GM12878 (cell line): ENCODE measurements at regions not wholly inside any gene's neighbourhood (a gene's known extent, or its start where the extent isn't known, plus 50 kb on each side); places are given as distances from the start of the nearest gene placed in this dataset.

ENCODE experiments used
- ATAC-seq: fragments of 200-7000 bp; cut with Tn5 transposase; 3 replicates; pipeline ENCODE4 v1.9.1; 2020; ENCODE audit warnings: mild to moderate bottlenecking, moderate library complexity
- BruUV-seq: library from RNA; stranded (reverse); fragments of 400-500 nt; replicated peaks from 2 replicates; lab custom pipeline; 2021; lab: Mats Ljungman, UMichigan
- CTCF ChIA-PET: fragments of 300-600 bp; sonication (Branson Sonifier 250); formaldehyde crosslinking; extraction: SDS; loops from one replicate; lab custom pipeline; 2021; ENCODE audit warnings: inconsistent platforms; lab: Yijun Ruan, JAX
- POLR2A ChIA-PET: fragments of 350-600 bp; formaldehyde crosslinking; extraction: SDS; loops from one replicate; lab custom pipeline; 2021; ENCODE audit warnings: inconsistent platforms; lab: Charles Lee
- RAD21 ChIA-PET: fragments of 300-600 bp; sonication (Branson Sonifier 250); formaldehyde crosslinking; loops from one replicate; lab custom pipeline; 2023; ENCODE audit warnings: antibody characterized with exemption; ENCODE audit not compliant: unreplicated experiment; lab: Charles Lee
- SMC1A ChIA-PET: fragments of 300-600 bp; sonication (Branson Sonifier 250); formaldehyde crosslinking; loops from one replicate; lab custom pipeline; 2023; ENCODE audit not compliant: unreplicated experiment, uncharacterized antibody; lab: Charles Lee
- DNase-seq: peaks from one replicate; pipeline ENCODE4 v3.0.0-alpha.2; 2011; ENCODE audit warnings: low read depth, low spot score
- FAIRE-seq: peaks from 3 replicates; lab custom pipeline; 2011; peaks lifted over from hg19 to GRCh38; lab: Jason Lieb, UNC
- H2AFZ ChIP-seq: 2 replicates; pipeline ENCODE4 v1.6.0; 2011; ENCODE audit warnings: low read depth, low read length, control low read depth; ENCODE audit not compliant: control insufficient read depth
- H3K27ac ChIP-seq: 2 replicates; pipeline ENCODE4 v1.5.1; 2011; ENCODE audit warnings: control low read depth; ENCODE audit not compliant: control insufficient read depth, insufficient read depth
- H3K27me3 ChIP-seq, 2 experiments: replicated peaks in 1 of 2; 2 replicates each; pipeline versions ENCODE4 v1.6.0 to v1.6.1; 2011; ENCODE audit warnings: low read length in 1 of 2; ENCODE audit not compliant: control insufficient read depth in 2 of 2, insufficient read depth in 2 of 2
- H3K36me3 ChIP-seq, 2 experiments: 2 replicates each; pipeline ENCODE4 v1.5.1; 2011; ENCODE audit warnings: low read length in 1 of 2; ENCODE audit not compliant: control insufficient read depth in 2 of 2, insufficient read depth in 2 of 2
- H3K4me1 ChIP-seq: 2 replicates; pipeline ENCODE4 v1.6.1; 2011; ENCODE audit warnings: mild to moderate bottlenecking, low read length, moderate library complexity, mixed read lengths; ENCODE audit not compliant: control insufficient read depth, insufficient read depth
- H3K4me2 ChIP-seq: 2 replicates; pipeline ENCODE4 v1.6.0; 2011; ENCODE audit warnings: control low read depth; ENCODE audit not compliant: control insufficient read depth, insufficient read depth
- H3K4me3 ChIP-seq: fragments of 200-600 bp; sonication (generic); 2 replicates; pipeline ENCODE4 v1.5.1; 2016
- H3K79me2 ChIP-seq: 2 replicates; pipeline ENCODE4 v1.6.0; 2011; ENCODE audit warnings: low read length; ENCODE audit not compliant: control insufficient read depth, insufficient read depth
- H3K9ac ChIP-seq: 2 replicates; pipeline ENCODE4 v1.8.0; 2011; ENCODE audit warnings: low read length, control low read depth, mixed read lengths; ENCODE audit not compliant: control insufficient read depth, insufficient read depth
- H3K9me3 ChIP-seq: replicated peaks from 3 replicates; pipeline ENCODE4 v1.5.1; 2011; ENCODE audit warnings: mild to moderate bottlenecking, low read length; ENCODE audit not compliant: control insufficient read depth, insufficient read depth
- H4K20me1 ChIP-seq: 2 replicates; pipeline ENCODE4 v1.6.0; 2011; ENCODE audit not compliant: control insufficient read depth, insufficient read depth
- CEBPB ChIP-seq, 2 experiments: fragments of 150-350 bp in 1 of 2; IDR thresholded peaks; 2 replicates each; pipeline ENCODE4 v1.6.1; 2012 to 2014; ENCODE audit warnings: low read depth in 2 of 2, low read length in 2 of 2, borderline replicate concordance in 1 of 2, inconsistent platforms in 1 of 2
- HDAC6 ChIP-seq: fragments of 200-600 bp; sonication (generic); IDR thresholded peaks from one replicate; pipeline ENCODE4 v1.8.0; 2017; ENCODE audit warnings: antibody characterized with exemption; ENCODE audit not compliant: unreplicated experiment
- IKZF2 ChIP-seq, 2 experiments: fragments of 450-650 bp; IDR thresholded peaks; 2 replicates each; pipeline ENCODE4 v1.6.1; 2017; ENCODE audit warnings: mild to moderate bottlenecking in 2 of 2, moderate library complexity in 2 of 2
- MXI1 ChIP-seq: fragments of 150-350 bp; IDR thresholded peaks from 2 replicates; pipeline ENCODE4 v1.6.1; 2011; ENCODE audit warnings: low read depth, mild to moderate bottlenecking, inconsistent platforms, low read length, improper control_type of control experiment
- MYB ChIP-seq: fragments of 150-350 bp; IDR thresholded peaks from 2 replicates; pipeline ENCODE4 v1.6.1; 2014; ENCODE audit warnings: mild to moderate bottlenecking, low read depth, low read length, borderline replicate concordance
- TAF1 ChIP-seq: IDR thresholded peaks from 2 replicates; pipeline ENCODE4 v1.6.1; 2011; ENCODE audit warnings: mild to moderate bottlenecking, low read depth, low read length, borderline replicate concordance
- WGBS: methylation state at CpG from one replicate; pipeline ENCODE4 v1.1.6; 2016; ENCODE audit warnings: low lambda C conversion rate; ENCODE audit not compliant: insufficient replicate concordance, insufficient coverage; ENCODE audit errors: missing lambda C conversion rate; 5-methylcytosine and 5-hydroxymethylcytosine counted together
- in situ Hi-C: fragments of 300-500 bp; cut with MboI; formaldehyde crosslinking; loops from 9 replicates; pipeline ENCODE4 v1.14.3; 2018; ENCODE audit warnings: mixed read lengths
- intact Hi-C: fragments of 100-400 bp; cut with micrococcal nuclease; formaldehyde crosslinking; loops from one replicate; pipeline ENCODE4 v1.14.2; 2022; ENCODE audit not compliant: unreplicated experiment
- TF ChIP-seq, protein P1 (sequence below): fragments of 450-650 bp; IDR thresholded peaks from 2 replicates; pipeline ENCODE4 v1.6.1; 2016; ENCODE audit warnings: mild to moderate bottlenecking, moderate library complexity, borderline replicate concordance
- TF ChIP-seq, protein P2 (sequence below): fragments of 150-350 bp; IDR thresholded peaks from 2 replicates; pipeline ENCODE4 v1.6.1; 2016; ENCODE audit warnings: low read depth, low read length
- TF ChIP-seq, protein P3 (sequence below): IDR thresholded peaks from 2 replicates; pipeline ENCODE4 v1.6.1; 2012; ENCODE audit warnings: improper control_type of control experiment, low read depth, low read length; ENCODE audit not compliant: insufficient replicate concordance
- TF ChIP-seq, protein P4 (sequence below): IDR thresholded peaks from 2 replicates; pipeline ENCODE4 v1.6.1; 2011; ENCODE audit warnings: borderline replicate concordance, low read depth, mild to moderate bottlenecking, moderate library complexity, mixed read lengths, low read length; ENCODE audit not compliant: insufficient read depth; ENCODE audit errors: extremely low read length

DNA sequence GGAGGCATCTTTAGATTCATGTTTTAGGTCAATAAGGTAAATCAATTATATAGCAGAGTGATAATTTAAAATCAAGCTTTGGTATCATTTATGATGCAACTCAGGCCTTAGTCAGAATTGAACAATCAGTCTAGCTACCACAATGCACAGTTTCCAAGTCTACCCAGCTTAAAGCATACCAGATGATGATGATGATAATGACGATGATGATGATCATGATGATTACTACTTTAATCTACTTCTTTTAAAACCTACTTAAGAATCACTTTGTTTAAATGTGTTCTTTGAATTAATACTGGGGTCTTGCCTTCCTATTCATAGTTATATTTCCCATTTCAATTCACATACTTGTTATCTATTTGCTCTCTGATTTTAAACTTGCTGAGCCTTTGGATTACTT, 1872.7 kb downstream of the OLFM4 start:
- Histone ChIP-seq H3K4me2 (no peak overlapping the region), H3K36me3 (no peaks in the 10 kb centered on the region), H3K9me3 (no peaks in the 10 kb centered on the region), H3K9ac (no peak overlapping the region), H4K20me1 (no peaks in the 10 kb centered on the region), H3K4me3 (no peak overlapping the region), H3K4me1 (no peaks in the 10 kb centered on the region), H2AFZ (no peak overlapping the region), H3K27ac (no peak overlapping the region), H3K79me2 (no peaks in the 10 kb centered on the region), H3K27me3 (no peaks in the 10 kb centered on the region)
- in situ Hi-C loops (no loop called here), intact Hi-C loops (no loop called here)
- 23% methylated on average over 1 of the region's 1 CpG for WGBS
- ChIA-PET SMC1A (interaction anchor here (0.5 kb wide), 1 partner anchor 256 kb away, joined by 3 read pairs; no protein-coding TSS in a partner anchor), RAD21 (no interaction called here), CTCF (interaction anchor here (1.2 kb wide), 1 partner anchor 9 kb away, joined by 3 read pairs; no protein-coding TSS in a partner anchor), POLR2A (no interaction called here)
- BruUV-seq: no TSS peak
- no peak for FAIRE-seq
- no peak for ATAC-seq
- DNase-seq: no peak
- TF ChIP-seq IKZF2 (IDR thresholded peaks at IDR 0.05) (no peak), HDAC6 (no peak), CEBPB (IDR thresholded peaks at IDR 0.05; ENCODE audit: borderline replicate concordance in 1 of 2, low read depth in 2 of 2, low read length in 2 of 2) (no peak), MYB (no peak), TAF1 (no peak), MXI1 (no peak)
- TF ChIP-seq, protein P1, sequence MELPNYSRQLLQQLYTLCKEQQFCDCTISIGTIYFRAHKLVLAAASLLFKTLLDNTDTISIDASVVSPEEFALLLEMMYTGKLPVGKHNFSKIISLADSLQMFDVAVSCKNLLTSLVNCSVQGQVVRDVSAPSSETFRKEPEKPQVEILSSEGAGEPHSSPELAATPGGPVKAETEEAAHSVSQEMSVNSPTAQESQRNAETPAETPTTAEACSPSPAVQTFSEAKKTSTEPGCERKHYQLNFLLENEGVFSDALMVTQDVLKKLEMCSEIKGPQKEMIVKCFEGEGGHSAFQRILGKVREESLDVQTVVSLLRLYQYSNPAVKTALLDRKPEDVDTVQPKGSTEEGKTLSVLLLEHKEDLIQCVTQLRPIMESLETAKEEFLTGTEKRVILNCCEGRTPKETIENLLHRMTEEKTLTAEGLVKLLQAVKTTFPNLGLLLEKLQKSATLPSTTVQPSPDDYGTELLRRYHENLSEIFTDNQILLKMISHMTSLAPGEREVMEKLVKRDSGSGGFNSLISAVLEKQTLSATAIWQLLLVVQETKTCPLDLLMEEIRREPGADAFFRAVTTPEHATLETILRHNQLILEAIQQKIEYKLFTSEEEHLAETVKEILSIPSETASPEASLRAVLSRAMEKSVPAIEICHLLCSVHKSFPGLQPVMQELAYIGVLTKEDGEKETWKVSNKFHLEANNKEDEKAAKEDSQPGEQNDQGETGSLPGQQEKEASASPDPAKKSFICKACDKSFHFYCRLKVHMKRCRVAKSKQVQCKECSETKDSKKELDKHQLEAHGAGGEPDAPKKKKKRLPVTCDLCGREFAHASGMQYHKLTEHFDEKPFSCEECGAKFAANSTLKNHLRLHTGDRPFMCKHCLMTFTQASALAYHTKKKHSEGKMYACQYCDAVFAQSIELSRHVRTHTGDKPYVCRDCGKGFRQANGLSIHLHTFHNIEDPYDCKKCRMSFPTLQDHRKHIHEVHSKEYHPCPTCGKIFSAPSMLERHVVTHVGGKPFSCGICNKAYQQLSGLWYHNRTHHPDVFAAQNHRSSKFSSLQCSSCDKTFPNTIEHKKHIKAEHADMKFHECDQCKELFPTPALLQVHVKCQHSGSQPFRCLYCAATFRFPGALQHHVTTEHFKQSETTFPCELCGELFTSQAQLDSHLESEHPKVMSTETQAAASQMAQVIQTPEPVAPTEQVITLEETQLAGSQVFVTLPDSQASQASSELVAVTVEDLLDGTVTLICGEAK: no peak
- TF ChIP-seq, protein P2, sequence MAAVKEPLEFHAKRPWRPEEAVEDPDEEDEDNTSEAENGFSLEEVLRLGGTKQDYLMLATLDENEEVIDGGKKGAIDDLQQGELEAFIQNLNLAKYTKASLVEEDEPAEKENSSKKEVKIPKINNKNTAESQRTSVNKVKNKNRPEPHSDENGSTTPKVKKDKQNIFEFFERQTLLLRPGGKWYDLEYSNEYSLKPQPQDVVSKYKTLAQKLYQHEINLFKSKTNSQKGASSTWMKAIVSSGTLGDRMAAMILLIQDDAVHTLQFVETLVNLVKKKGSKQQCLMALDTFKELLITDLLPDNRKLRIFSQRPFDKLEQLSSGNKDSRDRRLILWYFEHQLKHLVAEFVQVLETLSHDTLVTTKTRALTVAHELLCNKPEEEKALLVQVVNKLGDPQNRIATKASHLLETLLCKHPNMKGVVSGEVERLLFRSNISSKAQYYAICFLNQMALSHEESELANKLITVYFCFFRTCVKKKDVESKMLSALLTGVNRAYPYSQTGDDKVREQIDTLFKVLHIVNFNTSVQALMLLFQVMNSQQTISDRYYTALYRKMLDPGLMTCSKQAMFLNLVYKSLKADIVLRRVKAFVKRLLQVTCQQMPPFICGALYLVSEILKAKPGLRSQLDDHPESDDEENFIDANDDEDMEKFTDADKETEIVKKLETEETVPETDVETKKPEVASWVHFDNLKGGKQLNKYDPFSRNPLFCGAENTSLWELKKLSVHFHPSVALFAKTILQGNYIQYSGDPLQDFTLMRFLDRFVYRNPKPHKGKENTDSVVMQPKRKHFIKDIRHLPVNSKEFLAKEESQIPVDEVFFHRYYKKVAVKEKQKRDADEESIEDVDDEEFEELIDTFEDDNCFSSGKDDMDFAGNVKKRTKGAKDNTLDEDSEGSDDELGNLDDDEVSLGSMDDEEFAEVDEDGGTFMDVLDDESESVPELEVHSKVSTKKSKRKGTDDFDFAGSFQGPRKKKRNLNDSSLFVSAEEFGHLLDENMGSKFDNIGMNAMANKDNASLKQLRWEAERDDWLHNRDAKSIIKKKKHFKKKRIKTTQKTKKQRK: no peak
- TF ChIP-seq, protein P3, sequence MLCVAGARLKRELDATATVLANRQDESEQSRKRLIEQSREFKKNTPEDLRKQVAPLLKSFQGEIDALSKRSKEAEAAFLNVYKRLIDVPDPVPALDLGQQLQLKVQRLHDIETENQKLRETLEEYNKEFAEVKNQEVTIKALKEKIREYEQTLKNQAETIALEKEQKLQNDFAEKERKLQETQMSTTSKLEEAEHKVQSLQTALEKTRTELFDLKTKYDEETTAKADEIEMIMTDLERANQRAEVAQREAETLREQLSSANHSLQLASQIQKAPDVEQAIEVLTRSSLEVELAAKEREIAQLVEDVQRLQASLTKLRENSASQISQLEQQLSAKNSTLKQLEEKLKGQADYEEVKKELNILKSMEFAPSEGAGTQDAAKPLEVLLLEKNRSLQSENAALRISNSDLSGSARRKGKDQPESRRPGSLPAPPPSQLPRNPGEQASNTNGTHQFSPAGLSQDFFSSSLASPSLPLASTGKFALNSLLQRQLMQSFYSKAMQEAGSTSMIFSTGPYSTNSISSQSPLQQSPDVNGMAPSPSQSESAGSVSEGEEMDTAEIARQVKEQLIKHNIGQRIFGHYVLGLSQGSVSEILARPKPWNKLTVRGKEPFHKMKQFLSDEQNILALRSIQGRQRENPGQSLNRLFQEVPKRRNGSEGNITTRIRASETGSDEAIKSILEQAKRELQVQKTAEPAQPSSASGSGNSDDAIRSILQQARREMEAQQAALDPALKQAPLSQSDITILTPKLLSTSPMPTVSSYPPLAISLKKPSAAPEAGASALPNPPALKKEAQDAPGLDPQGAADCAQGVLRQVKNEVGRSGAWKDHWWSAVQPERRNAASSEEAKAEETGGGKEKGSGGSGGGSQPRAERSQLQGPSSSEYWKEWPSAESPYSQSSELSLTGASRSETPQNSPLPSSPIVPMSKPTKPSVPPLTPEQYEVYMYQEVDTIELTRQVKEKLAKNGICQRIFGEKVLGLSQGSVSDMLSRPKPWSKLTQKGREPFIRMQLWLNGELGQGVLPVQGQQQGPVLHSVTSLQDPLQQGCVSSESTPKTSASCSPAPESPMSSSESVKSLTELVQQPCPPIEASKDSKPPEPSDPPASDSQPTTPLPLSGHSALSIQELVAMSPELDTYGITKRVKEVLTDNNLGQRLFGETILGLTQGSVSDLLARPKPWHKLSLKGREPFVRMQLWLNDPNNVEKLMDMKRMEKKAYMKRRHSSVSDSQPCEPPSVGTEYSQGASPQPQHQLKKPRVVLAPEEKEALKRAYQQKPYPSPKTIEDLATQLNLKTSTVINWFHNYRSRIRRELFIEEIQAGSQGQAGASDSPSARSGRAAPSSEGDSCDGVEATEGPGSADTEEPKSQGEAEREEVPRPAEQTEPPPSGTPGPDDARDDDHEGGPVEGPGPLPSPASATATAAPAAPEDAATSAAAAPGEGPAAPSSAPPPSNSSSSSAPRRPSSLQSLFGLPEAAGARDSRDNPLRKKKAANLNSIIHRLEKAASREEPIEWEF: no peak
- TF ChIP-seq, protein P4, sequence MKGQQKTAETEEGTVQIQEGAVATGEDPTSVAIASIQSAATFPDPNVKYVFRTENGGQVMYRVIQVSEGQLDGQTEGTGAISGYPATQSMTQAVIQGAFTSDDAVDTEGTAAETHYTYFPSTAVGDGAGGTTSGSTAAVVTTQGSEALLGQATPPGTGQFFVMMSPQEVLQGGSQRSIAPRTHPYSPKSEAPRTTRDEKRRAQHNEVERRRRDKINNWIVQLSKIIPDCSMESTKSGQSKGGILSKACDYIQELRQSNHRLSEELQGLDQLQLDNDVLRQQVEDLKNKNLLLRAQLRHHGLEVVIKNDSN: no peak
